CD4-positive, alpha-beta T cell treated with Interleukin-17A for 1 hour (primary cell): ENCODE measurements at regions not wholly inside any gene's neighbourhood (a gene's known extent, or its start where the extent isn't known, plus 50 kb on each side); places are given as distances from the start of the nearest gene placed in this dataset.

Experiments
- DNase-seq: peaks from one replicate; pipeline ENCODE4 v3.0.0-alpha.2; 2020

DNA sequence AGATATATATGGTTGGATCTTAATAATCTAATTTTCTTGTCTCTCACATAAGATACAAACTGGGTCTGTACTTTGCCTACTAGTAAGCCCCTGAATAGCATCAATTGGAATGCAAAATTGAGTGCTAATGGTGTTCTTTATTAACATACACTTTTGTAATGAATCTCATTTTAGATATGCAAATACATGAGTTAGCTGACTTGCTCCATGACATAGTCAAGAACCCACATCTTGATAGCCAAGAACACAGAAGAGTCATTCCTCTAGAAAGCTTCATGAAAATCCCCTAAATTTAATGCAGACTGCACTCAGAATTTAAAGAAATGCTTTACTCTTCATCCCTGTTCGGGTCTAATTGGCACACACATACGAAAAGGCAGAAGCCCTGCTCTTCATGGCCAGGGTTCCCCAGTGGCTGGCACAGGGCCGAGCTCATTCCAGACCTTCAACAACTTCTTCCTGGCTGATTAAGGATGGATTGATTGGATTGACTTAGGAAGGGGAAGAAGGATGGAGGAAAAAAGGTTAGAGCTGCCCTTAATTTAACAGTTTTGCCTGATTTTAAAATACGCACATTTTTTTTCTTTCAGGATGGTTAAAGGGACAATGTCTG is 431.1 kb upstream of the KLF6 start:
- DNase-seq = no peak

DNA sequence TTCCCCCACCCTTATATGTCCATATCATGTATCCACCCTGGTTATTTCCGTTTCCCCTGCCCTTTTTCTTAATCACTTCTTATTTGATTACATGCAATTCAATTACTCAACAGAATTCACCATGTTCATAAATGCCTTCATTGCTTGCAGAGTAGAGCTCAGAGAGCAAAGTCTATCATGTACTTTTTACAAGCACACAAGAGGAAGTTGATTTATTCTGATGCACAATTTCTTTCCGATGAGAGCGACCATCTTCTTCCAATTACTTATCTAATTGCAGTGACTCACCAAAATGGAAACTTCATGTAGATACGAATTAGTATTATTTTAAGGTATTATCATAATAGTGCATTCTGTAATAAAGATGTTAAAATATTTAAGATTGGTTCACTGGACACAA is 430.5 kb upstream of the KLF6 start:
- no peak for DNase-seq

DNA sequence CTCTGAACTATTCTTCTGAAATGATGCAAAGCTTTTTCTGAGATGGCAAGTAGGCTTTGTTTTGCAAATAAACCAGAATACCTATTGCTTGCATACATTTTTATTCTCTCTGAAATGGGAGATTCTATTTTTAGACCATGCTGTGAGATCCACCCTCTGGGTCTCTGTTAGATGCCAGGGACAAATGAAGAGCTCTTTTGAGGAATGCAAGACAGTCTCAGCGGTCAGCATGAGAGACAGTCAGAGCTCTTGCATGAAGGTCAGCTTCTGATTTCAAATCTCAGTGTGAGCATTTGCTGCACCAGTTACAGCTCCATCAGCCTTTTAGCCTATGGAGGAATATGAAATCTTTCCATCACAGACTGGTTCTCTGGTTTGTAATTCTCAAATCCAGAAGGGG is 429.9 kb upstream of the KLF6 start:
- DNase-seq = no peak

DNA sequence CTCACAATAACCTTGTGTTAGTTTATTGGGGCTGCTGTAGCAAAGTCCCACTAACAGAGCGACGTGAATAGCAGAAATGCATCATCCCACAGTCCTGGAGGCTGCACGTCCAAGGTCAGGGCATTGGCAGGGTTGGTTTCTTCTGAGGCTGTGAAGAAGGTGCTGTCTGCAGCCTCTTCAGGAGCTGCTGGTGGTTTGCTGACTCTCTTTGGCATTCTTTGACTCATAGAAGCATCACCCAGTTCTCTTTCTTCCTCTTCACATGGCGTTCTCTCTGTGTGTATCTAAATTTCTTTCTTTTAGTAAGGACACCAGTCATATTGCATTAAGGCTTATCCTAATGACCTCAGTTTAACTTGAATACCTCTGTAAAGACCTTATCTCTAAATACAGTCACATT is 428.4 kb upstream of the KLF6 start:
- DNase-seq = no peak

DNA sequence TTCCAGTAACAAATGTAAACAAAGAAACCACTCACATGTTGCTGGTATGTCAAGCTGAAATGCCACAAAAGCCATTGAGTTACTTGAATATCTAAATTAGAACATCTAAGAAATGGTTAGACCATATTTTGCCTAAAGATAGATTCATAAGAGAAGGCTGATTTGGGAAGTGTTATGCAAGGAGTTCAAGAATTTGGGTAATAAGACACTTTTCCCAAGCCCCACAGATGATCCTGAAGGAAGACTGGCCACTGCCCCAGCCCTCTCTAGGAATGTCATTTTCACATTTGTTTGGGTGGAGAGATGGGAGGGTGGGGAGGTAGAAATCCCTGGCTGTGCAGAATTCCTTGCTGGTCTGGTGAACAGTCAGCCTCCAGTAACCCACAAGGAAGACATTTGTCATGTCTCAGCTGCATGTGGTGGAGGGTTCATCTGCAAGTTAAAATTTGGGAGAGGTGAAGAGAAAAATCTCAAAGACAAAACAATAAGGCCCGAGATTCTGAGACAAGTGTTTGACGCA is 427.2 kb upstream of the KLF6 start:
- no peak for DNase-seq

DNA sequence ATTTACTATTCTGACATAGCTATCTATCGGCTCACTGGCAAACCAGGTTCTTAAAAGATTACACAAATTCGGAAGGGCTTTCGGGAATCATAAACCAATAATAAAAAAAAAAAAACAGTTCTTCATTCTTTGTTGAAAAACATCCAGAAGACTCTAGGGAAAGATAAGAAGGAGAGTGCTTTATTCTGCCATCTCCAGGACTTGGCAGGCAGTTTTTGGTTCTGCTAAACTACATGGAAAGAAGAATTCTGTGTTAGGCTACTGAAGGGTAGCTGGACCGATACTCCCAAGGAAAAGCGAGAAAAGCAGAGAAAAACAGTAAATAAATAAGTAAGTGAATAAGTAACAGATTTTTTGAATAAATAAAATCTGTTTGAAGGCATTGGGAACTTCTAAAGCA is 423.5 kb upstream of the KLF6 start:
- DNase-seq = no peak

DNA sequence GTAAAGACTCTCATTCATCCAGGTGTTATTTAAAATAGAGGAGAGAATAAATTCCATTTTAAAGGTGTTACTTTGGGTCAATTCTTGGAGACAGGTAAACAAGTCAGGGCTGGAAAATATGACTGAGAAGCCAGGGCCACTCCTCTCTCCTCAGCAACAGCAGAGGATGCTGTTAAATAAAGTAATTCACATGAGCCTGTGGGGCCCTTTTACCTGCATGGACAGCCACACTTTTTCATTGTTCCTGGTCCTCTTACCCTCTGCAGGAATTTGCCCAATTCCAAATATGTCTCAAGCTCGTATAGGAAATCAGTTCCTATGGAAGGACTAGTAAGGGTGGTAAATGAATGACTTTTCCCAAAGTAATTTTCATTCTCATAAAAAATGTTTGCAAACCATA is 420.1 kb upstream of the KLF6 start:
- no peak for DNase-seq

DNA sequence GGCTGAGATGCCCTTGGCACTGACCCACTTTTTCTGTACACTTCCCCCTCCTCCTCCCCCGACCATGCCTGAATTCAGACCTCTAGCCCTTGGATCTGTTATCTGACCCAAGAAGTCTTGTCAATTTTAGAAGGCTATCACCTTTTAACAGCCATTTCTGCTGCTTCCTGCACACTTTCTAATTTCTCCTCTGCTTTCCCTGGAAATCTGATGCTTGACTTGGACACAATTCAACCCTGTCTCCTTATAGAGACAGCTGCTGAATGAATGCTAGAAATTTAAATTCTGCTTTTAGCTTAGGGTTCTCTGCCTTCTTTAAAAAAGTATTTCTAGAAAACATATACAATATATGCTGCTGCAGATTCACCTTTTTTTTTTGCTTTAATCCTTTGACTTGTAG is 417.9 kb upstream of the KLF6 start:
- DNase-seq = no peak

DNA sequence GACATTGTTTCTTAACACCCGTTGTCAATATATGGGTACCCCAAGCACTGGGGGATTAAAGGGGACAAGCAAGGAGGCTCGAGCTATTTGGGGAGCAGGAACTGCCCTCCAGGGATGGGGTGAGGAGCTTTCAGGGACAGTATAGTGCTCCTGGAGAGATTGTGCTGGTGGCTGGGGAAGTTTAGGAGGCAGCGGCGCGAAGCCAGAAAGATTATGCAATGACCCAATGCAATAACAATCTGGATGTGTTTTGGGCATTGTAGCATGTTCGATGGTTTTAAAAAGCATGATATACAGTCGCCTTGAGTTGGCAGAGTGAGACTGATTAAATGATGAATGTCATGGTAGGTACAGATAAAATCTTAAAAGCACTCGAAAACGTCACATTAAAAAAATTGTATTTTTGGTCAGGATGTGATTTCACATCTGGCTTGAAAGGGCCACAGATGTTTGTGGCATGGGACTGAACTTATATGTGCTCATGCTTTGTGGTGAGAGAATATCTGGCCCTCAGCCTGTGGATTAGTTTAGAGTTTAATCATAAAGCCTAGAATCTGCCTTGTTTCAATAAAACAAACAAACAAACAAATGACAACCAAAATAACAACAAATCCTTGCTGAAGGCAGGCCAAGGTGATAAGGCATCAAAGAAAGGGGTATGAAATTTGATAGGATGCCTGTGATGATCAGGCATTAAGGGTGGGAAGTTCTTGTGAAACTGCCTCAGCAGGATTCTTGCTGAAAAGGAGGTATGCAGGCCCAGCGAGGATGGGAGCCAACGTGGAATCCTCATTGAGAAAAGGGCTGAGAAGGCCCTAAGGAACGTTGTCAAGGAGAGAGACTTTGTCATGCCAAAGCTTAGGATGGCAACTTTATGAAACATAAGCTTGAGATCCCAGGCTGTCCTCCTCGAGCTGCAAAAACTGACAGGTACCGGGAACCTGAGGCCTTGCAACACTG is 417.1 kb upstream of the KLF6 start:
- no peak for DNase-seq

DNA sequence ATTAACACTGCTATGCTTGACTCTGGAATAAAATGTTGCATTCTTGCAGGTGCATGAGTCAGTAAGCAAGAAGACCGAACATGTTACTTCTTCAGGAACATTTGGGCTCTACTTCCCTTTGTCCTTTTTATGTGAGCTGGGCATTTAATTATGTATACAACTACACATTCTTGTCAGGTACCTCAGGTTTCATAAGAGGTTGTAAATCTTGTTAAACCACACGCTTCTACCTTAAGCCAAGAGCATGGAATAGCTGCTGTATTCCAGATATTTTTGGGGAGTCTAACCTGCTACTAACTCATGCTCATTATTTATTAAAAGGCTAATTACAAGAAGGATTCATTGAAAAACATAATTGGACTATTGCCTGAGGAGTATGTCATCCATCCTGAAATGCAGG is 414.2 kb upstream of the KLF6 start:
- no peak for DNase-seq

DNA sequence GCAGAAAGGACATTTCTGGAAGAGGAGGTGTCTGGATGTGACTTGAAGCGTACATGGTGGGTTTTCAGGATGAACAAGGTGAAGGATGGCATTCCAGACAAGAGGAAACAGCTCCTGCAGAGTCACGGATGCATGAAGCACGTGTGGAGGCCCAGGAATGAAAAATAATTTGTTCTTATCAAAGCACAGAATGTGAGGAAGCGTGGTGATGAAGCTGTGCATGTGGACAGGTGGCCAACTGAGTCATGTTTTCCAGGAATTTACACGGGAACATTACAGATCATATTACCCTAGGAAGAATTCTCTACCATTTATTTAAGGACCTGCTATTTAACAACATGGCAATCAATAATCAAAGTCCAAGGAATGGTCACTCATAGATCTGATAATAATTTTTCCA is 413.2 kb upstream of the KLF6 start:
- DNase-seq = no peak

DNA sequence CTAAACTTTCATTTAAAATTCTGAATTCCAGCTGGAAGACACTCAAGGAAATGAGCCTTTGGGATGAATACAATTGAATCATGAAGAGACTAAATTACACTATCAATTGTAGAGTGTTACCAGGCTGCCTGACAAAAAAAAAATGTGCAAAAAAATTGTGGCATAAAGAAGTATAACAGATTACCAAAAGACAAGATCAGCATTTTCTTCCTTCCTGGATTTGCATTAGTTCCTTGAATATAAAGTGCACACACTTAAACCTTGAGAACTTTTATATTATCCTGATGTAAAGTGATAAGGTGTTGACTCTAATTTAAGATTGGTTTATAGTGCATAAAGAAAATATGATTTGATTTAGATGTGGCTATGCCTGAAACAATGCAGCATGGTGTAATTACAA is 412.7 kb upstream of the KLF6 start:
- DNase-seq = no peak

DNA sequence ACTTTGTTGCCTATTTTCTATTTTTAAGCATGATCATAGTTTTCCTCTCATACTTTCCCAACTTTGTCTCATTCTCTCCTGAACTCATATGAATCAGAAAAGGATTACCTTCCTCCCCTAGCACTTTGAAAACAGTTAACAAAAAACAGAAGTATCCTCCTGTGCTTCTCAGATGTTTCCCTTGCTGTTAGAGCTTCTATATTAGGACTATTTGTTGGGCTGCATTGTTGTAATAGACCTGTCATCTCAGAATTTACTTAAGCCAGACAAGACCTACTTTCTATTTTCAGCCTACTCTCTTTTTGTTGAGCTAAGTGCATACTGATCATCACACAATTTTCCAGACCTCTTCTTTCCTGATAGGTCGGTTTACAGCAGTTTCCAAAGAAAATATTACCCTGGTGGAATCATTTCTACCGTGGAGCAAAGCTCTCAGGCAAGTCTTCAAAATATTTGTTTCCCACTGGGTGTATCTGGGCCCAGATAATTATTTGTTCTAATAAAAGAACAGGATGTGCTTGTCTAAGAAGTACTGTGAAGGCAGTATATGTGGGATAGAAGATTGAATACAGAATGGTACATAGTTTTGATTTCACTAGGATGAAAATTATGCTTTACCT is 411.9 kb upstream of the KLF6 start:
- no peak for DNase-seq

DNA sequence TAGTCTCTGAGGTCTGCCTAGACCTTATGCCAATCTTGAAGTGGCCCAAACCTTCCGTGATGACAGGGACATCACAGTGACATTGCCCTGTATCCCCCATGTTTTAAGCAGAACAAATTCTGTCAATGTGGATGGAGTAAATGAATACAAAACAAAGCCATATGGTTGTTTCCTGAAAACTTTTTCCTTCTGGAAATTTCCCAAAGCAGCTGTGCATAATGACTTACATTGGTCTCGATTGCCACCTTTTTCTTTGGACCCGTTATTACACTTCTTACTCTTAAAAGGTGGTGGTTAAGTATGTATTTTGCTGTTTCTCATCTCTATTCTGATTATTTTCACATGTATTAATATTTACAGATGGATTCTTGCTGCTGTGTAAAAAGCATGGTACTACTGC is 411.2 kb upstream of the KLF6 start:
- DNase-seq = no peak

DNA sequence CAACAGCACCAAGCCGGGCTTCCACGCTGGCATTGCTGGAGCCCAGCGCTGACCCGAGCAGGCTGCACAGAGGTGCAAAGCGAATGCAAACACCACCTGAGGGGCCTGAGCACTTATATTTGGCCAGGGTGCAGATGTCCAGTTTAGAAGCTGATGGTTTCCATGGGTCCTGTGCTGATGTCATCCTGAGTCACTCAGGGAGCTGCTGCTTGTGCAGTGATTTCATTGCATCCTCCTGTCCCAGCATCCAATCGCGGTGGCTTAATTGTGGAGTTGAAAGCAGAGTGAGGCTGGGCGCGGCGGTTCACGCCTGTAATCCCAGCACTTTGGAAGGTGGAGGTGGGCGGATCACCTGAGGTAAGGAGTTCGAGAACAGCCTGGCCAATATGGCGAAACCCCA is 410.2 kb upstream of the KLF6 start:
- no peak for DNase-seq

DNA sequence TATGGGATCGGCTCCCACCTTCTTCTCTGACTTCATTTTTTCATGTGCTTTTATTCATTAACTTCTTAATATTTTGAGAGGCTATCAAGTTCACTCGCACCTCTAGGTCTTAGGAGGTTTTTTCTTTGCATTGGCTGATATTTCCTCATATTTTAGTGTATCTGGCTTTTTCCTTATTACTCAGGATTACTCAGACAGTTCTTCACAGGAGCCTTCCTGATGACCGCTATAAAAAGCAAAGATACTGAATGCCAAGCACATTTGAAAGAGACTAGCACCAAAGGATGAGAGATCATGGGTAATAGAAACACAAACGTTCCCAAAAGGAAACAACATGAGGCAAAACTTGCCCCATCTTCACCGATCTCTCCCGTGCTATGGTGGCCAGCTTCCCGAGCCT is 409.2 kb upstream of the KLF6 start:
- no peak for DNase-seq

DNA sequence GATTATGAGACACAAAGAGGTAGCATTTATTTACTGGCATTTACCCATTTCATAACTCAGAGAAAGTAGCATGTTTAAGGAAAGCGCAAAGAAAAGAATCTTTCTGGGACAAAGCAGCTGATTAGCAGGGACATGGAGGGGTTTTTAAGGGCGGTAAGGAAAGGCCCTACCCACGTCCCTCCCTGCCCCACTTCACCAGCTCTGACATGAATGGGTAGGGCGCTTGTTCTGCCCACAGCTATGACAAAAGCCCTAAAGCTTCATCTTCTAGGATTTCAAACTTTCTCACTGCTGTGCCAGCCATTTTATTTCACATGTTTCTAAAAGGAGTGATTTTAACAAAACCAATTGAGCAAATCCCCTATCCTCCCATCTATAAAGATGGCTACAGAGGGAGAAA is 406.9 kb upstream of the KLF6 start:
- DNase-seq = no peak

DNA sequence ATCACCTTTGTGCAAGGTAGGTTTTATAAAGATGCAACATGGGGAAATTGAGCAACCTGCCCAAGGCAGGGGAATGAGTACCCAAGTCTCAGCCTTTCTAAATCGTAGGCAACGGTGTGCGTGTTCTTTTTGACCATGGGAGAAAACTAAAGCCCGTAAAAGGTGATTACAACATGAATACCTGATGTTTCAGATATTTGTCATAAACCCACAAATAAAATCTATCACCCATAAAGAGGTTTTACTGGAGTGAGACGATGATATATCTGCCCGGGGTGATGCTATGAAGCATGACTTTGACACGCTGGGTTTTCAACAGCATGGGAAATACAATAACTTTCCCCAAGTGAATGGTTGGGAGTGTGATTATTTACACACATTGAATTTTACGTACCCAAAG is 406.3 kb upstream of the KLF6 start:
- DNase-seq = no peak

DNA sequence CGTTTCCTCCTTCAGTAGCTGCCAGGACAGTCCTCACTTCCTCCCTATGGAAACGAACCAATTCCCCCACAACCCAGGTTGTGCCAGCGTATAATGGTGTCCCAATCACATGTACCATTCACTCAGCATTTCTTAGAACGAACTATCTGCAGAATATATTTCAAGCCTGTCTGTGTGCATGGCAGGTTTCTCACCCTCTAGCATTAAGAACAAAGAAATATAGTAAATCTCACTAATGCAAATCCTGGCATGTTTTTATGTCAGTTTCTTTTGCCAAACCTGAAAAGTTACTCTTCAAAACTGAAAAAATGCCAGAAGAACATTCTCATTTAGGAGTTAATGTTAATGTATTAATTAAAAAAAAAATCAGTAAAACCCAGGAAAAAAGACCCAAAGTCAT is 405.9 kb upstream of the KLF6 start:
- DNase-seq = no peak

DNA sequence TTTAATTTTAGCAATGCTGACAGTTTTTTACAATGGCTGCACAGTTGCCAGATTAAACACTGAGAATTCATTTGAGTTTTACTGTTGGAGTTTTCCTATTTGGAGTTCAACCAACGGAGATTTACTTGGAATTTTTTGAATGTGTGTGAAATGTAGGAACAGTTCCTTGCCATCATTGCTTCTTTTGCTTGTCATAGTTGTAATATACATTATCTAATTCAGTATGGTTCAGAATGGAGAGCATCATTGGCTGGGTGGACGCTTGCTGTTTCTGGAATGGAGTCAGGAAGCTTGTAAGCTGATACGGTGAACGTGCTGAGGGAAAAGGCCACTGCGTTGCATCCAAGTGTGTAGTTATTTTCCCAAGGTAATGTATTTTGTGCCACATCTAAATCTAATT is 404.3 kb upstream of the KLF6 start:
- no peak for DNase-seq

DNA sequence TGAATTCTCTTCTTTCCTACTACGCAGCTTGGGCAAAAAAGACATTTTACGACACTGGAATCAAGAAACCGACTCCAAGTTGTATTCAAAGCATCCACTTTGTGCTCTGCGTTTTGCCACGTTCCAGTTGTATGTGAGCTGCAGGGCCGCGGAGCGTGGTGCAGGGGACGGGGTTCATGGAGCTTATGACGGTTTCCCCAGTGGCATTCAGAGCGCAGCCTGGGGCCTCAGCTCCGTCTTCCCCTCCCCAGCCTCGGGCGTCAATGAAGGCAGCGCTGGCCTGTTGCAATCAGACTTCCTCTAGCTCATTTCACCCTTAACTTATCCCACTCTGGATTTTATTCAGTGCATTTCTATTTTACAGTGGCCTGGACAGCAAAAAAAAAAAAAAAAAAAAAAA is 403.4 kb upstream of the KLF6 start:
- no peak for DNase-seq

DNA sequence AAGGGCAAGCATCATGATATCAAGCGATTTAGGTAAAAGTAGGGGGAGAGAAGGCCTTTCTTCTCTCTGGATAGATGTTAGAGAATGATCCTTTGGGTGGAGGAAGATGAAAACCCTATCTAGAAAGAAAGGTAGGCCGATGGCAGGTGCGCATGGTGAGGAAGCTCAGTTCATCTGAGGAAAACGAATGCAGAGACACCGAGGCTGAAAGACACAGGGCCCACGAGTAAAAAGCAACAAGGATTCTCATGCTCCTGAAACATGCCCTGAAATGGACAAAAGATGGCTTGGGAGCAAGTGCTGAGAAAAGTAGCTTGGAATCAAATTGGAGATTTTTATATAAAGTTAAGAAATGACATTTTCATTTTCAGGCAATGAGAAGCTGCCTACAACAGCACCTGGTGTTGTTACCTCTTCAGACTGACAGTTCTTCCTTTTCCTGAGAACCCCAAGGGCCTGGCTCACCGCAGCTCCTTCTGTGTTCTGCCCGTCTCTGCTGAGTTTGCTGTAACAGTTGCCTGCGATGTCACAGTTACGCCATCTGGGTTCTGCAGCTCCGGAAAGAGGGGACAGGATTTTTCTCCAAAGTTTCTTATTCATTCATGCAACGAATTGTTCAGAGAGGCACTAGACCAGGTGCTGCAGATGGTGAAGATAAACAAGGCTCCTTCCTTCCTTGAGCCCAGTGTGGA is 402.0 kb upstream of the KLF6 start:
- DNase-seq = no peak

DNA sequence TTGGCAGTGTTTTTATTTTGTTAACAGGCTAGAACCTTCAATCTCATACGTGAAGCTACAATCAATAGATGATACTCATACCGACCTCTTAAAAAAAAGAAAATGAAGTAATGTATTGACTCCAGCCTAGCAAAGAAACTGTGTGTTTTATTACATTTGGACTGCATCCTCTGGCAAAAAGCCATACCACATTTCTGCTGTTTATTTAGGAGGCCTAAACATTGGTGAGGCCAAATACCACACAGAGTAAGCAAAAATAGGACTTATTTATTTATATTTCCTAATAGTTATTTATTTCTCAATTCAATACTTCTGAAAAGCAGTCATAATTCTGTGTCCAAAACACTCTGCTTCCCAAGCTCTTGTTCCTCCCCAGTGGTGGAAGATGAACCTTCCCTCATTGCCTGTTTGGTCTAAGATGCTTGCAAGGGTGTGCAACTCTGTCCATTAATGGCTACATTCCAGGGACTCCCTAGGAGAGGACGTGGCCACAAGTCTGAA is 398.8 kb upstream of the KLF6 start:
- no peak for DNase-seq
